HUES48 (cell line): ENCODE measurements at regions not wholly inside any gene's neighbourhood (a gene's known extent, or its start where the extent isn't known, plus 50 kb on each side); places are given as distances from the start of the nearest gene placed in this dataset.
A peak's percentile ranks its signal among the peaks of the same experiment; 100 is the strongest.

Source experiments
- H3K27ac ChIP-seq: one replicate; pipeline ENCODE4 v1.7.0; 2013; ENCODE audit warnings: low read depth, low read length, inconsistent platforms
- H3K27me3 ChIP-seq: 2 replicates; pipeline ENCODE4 v1.6.1; 2013; ENCODE audit warnings: mild to moderate bottlenecking, low read length; ENCODE audit not compliant: control insufficient read depth, insufficient read depth
- H3K36me3 ChIP-seq: 2 replicates; pipeline ENCODE4 v1.6.1; 2013; ENCODE audit warnings: low read length; ENCODE audit not compliant: control insufficient read depth, insufficient read depth
- H3K4me1 ChIP-seq: 2 replicates; pipeline ENCODE4 v1.6.1; 2013; ENCODE audit warnings: mild to moderate bottlenecking, low read length; ENCODE audit not compliant: control insufficient read depth, insufficient read depth
- H3K4me3 ChIP-seq: 2 replicates; pipeline ENCODE4 v1.5.1; 2013; ENCODE audit warnings: mild to moderate bottlenecking, low read depth, low read length
- H3K9ac ChIP-seq: 2 replicates; pipeline ENCODE4 v1.6.1; 2013; ENCODE audit warnings: mild to moderate bottlenecking, low read depth, low read length, moderate library complexity
- H3K9me3 ChIP-seq: 2 replicates; pipeline ENCODE4 v1.6.1; 2013; ENCODE audit warnings: low read length; ENCODE audit not compliant: control insufficient read depth, insufficient read depth

DNA sequence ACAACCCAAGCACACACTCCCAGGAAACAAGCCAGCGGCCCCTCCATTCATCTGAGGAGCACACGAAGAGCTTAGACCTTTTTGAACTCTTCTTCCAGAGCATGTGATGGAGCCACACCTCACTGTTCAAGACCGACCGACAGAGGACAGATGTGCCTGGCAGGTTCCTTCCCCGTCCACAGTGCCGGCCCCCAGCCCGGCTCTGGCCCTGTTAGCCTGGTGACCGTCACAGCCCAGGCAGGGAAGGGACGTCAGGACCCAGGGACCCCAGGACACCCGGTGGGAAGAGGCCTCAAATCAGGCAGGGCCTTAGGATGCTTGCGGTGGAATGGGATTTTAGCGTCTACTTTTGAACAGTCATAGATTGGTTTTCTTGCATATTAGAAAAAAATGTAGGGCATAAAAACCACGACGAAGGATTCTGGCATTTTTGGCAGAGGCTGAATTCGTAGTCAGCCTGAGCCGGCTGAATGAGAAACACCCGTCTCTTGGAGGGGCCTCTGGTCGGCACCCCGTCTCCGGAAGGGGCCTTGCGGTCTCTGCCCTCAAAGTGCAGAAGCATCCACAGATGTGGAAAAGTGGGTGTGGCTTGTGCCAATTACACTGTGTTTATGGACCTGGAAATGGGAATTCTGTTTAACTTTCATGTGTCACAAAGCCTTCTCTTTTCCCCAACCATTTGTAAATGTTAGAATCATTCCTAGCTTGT lies 79.3 kb downstream of the SIK1 start:
- Histone ChIP-seq H3K36me3 (no peaks in the 10 kb centered on the region), H3K9me3 (no peaks in the 10 kb centered on the region), H3K27ac (no peak overlapping the region), H3K4me3 (no peak overlapping the region), H3K4me1 (no peaks in the 10 kb centered on the region), H3K9ac (no peak overlapping the region), H3K27me3 (no peaks in the 10 kb centered on the region)

GRCh38 chr21:43346551-43346950 lies 80.4 kb downstream of the SIK1 start:
- no peaks in the 10 kb centered on the region for H3K9me3 ChIP-seq
- no peaks in the 10 kb centered on the region for H3K27me3 ChIP-seq
- H3K9ac ChIP-seq = no peak overlapping the region
- H3K36me3 ChIP-seq = no peaks in the 10 kb centered on the region
- no peak overlapping the region for H3K27ac ChIP-seq
- no peaks in the 10 kb centered on the region for H3K4me1 ChIP-seq
- no peak overlapping the region for H3K4me3 ChIP-seq

- Histone ChIP-seq H3K9ac (no peak overlapping the region), H3K27me3 (no peaks in the 10 kb centered on the region)
These were observed 81.1 kb downstream of the SIK1 start for GRCh38 chr21:43345746-43346409.

GRCh38 chr21:43345046-43345745 lies 81.7 kb downstream of the SIK1 start:
- Histone ChIP-seq H3K4me1 (no peaks in the 10 kb centered on the region), H3K27ac (no peak overlapping the region), H3K9me3 (no peaks in the 10 kb centered on the region), H3K36me3 (no peaks in the 10 kb centered on the region), H3K27me3 (no peaks in the 10 kb centered on the region), H3K9ac (no peak overlapping the region), H3K4me3 (no peak overlapping the region)

More at GRCh38 chr21:43345746-43346409, 81.1 kb downstream of the SIK1 start:
- Histone ChIP-seq H3K4me3 (no peak overlapping the region), H3K27ac (no peak overlapping the region), H3K9me3 (no peaks in the 10 kb centered on the region), H3K36me3 (no peaks in the 10 kb centered on the region), H3K4me1 (no peaks in the 10 kb centered on the region)

DNA sequence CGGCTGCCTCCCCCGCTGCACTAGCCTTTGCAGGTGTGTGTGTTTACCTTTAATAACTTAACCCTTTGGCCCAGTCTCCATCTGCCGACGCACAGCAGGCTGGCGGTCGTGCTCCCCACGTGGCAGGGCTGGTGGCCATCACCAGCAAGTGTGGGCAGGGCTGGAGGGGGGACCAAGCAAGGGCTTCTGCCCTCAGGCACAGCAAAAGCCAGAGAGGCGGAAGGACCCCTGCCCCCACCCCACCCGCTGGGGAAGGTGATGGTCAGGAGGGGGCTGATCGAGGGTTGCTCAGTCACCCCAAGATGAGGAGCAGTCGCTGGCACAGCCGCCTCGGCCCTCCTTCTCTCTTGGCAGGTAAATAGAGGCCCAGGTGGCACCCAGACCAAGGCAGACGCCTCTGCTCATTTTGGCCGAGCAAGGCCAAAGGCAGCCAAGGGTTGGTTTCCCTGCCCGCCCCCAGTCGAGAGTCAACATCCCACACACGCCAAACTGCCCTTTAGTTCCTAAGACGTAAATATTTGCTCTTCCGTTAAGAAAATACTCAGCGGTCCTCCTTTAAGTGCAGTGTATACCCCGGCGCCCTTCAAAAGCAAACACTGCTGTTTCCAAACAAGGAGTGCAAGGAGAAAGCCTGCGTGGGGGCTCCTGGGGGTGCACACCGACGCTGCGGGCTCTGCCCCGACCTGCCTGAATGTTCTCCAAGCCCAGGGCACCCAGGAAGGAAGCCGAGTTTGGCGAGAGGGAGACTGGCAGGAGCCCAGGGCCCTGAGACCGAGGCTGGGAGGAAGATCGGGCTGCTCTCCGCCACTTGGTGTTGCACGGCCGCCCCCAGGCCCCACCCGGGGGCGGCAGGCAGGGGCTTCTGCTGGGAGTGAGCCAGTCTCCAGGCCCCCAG lies 82.7 kb downstream of the SIK1 start:
- no peak overlapping the region for H3K9ac ChIP-seq
- no peak overlapping the region for H3K27ac ChIP-seq
- no peak overlapping the region for H3K4me3 ChIP-seq
- H3K36me3 ChIP-seq = no peaks in the 10 kb centered on the region
- no peaks in the 10 kb centered on the region for H3K27me3 ChIP-seq
- H3K4me1 ChIP-seq = no peaks in the 10 kb centered on the region
- H3K9me3 ChIP-seq = no peaks in the 10 kb centered on the region

DNA sequence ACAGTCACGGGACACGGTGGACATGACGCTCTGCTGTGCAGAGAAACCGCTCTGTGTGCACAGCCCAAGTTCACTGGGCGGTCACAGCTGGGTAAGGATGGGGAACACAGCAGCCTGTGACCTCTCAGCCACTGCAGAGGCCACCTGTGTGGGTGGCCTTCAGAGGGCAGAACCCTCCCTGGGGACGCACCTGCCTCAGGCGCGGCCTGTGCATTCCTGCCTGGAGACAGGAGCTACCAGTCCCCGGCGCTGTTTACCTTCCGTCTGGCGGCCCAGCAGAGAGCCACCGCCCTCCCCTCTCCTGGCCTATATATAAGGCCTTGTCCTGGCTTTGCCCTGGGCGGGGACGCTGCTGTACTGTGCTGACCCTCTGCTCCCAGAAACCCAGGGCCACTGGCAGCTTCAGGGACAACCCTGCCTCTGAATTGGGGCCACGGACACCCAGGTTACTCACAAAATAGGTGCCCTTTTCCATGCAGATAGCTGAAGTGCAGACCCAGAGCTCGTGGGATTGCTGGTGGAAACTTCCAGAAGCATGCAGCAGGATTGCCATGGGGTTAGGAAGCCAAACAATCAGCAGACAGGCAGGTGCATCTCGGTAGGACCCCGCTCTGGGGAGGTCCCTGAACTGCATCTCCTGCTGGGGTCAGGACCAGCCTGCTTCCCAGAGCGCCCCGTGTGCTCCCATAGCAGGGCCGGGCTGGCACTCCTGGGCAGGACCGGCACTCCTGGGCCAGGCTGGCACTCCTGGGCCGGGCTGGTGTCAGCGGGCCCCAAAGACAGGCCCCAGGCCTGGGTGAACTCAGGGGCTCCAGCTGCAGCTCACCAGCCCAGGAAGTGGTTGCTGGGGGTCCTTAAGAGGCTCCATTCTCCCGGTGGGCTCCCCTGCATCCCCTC lies 83.6 kb downstream of the SIK1 start:
- no peaks in the 10 kb centered on the region for H3K36me3 ChIP-seq
- H3K4me1 ChIP-seq = no peaks in the 10 kb centered on the region
- no peak overlapping the region for H3K9ac ChIP-seq
- no peak overlapping the region for H3K4me3 ChIP-seq
- no peaks in the 10 kb centered on the region for H3K27me3 ChIP-seq
- H3K9me3 ChIP-seq = no peaks in the 10 kb centered on the region
- H3K27ac ChIP-seq = peak overlapping the region; percentile 2

DNA sequence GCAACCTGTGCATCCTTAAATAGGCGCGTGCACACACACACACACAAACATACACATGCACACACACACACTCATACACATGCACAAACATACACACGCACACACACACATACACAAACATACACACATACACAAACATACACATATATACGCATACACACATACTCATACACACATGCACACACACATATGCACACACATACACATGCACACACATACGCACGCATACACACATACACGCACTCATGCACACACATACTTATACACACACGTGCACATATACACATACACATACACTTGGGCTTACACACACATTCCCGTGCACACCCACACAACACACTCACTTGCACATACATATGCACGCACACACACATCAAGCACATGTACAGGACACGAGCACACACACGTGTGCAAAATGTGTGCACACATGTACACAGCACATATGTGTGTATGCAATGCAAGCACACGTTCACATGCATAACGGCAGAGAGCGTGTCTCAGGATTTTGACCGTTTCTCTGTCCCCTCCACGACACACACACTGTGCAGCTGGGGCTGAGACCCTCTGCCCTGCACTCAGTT lies 84.5 kb downstream of the SIK1 start:
- H3K27me3 ChIP-seq = no peaks in the 10 kb centered on the region
- no peak overlapping the region for H3K9ac ChIP-seq
- no peak overlapping the region for H3K27ac ChIP-seq
- H3K4me1 ChIP-seq = no peaks in the 10 kb centered on the region
- H3K36me3 ChIP-seq = no peaks in the 10 kb centered on the region
- no peak overlapping the region for H3K4me3 ChIP-seq
- no peaks in the 10 kb centered on the region for H3K9me3 ChIP-seq

GRCh38 chr21:43341378-43342161 lies 85.4 kb downstream of the SIK1 start:
- Histone ChIP-seq H3K9ac (no peak overlapping the region), H3K4me1 (no peaks in the 10 kb centered on the region), H3K4me3 (no peak overlapping the region), H3K27me3 (no peaks in the 10 kb centered on the region), H3K27ac (no peak overlapping the region), H3K9me3 (no peaks in the 10 kb centered on the region), H3K36me3 (no peaks in the 10 kb centered on the region)

DNA sequence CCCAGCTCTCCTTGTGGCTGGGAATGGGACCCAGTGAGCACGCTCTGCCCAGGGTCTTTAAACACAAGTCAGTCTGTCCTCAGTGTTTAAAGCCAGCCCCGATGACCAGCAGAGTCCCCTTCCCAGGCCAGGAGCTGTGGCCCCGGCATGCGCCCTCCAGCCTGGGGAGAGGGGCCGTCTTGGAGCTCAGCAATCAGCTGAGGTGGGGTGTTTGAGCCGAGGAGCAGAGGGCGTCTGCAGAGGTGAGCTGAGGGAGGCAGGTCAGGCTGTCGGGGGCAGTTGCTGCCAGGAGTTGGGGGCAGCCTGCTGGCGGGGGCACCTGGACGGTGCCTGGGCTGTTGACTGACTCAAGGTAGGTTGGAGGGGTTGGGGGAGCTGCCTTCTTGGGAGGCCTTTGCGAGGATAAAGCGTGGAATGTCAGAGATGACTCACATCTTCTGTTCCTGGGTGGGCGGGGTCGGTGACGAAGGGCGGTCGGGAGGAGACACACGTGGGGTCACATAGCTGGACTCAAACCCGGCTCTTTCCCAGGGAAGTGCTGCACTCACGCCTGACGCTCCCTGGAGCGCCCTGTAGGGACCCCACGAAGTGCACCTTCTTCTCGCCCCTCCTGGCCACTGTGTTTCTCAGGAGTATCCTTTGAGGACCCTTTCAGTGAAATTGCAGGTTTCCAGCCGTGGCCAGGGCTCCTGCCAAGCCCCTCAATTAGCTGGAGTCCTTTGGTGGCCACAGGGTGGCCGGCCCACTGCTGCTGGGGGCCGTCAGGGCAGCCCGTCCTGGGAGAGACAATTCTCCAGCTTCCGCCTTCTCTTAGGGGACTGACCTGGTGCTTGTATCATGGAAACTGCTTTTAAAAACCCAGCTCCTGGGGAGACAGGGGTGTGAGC lies 86.2 kb downstream of the SIK1 start:
- no peaks in the 10 kb centered on the region for H3K27me3 ChIP-seq
- no peaks in the 10 kb centered on the region for H3K4me1 ChIP-seq
- H3K9ac ChIP-seq = no peak overlapping the region
- H3K9me3 ChIP-seq = no peaks in the 10 kb centered on the region
- no peak overlapping the region for H3K4me3 ChIP-seq
- no peak overlapping the region for H3K27ac ChIP-seq
- no peaks in the 10 kb centered on the region for H3K36me3 ChIP-seq
